K562 (cell line): ENCODE measurements at regions not wholly inside any gene's neighbourhood (a gene's known extent, or its start where the extent isn't known, plus 50 kb on each side); places are given as distances from the start of the nearest gene placed in this dataset.

ENCODE experiments used
- ATAC-seq: fragments of 200-7000 bp; cut with Tn5 transposase; 3 replicates; pipeline ENCODE4 v1.9.1; 2020; ENCODE audit warnings: moderate library complexity
- BruUV-seq: library from RNA; stranded (reverse); fragments of 400-500 nt; replicated peaks from 2 replicates; lab custom pipeline; 2021; lab: Mats Ljungman, UMichigan
- CTCF ChIA-PET: fragments of 300-600 bp; formaldehyde crosslinking; extraction: SDS; loops from one replicate; lab custom pipeline; 2021; ENCODE audit warnings: low intra/inter-chr PET ratio; lab: Yijun Ruan, JAX
- POLR2A ChIA-PET: fragments of 300-600, 350-650 bp; sonication (Branson Sonifier 250); formaldehyde crosslinking; extraction: SDS; loops from one replicate; lab custom pipeline; 2021; ENCODE audit warnings: antibody characterized with exemption, inconsistent platforms; lab: Yijun Ruan, JAX
- DNase-seq, 4 experiments: peaks; one replicate each; pipeline versions ENCODE4 v3.0.0 to v3.0.0-alpha.2; 2011 to 2018; ENCODE audit warnings: low spot score in 3 of 4, mixed read lengths in 3 of 4; ENCODE audit errors: extremely low read depth in 1 of 4
- FAIRE-seq: peaks from 2 replicates; lab custom pipeline; 2011; peaks lifted over from hg19 to GRCh38; lab: Jason Lieb, UNC
- H2AFZ ChIP-seq: 2 replicates; pipeline ENCODE4 v1.6.0; 2011; ENCODE audit warnings: low read depth, low read length, control low read depth, inconsistent platforms
- H3K27ac ChIP-seq: fragments of 200-600 bp; 3 replicates; pipeline ENCODE4 v1.8.0; 2011; ENCODE audit warnings: low read depth, mild to moderate bottlenecking, control low read depth, inconsistent platforms, low read length, moderate library complexity, mixed read lengths; ENCODE audit errors: extremely low read depth
- H3K27me3 ChIP-seq, 2 experiments: fragments of 300-600 bp in 1 of 2; 2 replicates in 1 of 2; 3 replicates in 1 of 2; pipeline versions ENCODE4 v1.6.0 to v1.8.0; 2011; ENCODE audit warnings: inconsistent platforms in 2 of 2, low read length in 2 of 2, mild to moderate bottlenecking in 1 of 2, mixed read lengths in 1 of 2, moderate library complexity in 1 of 2; ENCODE audit not compliant: control insufficient read depth in 2 of 2, insufficient read depth in 2 of 2
- H3K36me3 ChIP-seq: fragments of 300-600 bp; 3 replicates; pipeline ENCODE4 v1.8.0; 2011; ENCODE audit warnings: mild to moderate bottlenecking, low read length, inconsistent platforms; ENCODE audit not compliant: control insufficient read depth, insufficient read depth
- H3K4me1 ChIP-seq, 2 experiments: fragments of 200-600 bp in 1 of 2; replicated peaks in 1 of 2; 2 replicates in 1 of 2; 3 replicates in 1 of 2; pipeline versions ENCODE4 v1.5.1 to v1.8.0; 2011; ENCODE audit warnings: inconsistent platforms in 2 of 2, low read length in 2 of 2, mild to moderate bottlenecking in 1 of 2, mixed read lengths in 1 of 2, moderate library complexity in 1 of 2; ENCODE audit not compliant: control insufficient read depth in 2 of 2, insufficient read depth in 2 of 2
- H3K4me2 ChIP-seq: 2 replicates; pipeline ENCODE4 v1.6.1; 2011; ENCODE audit warnings: low read length, control low read depth, inconsistent platforms, mixed read lengths; ENCODE audit not compliant: insufficient read depth
- H3K4me3 ChIP-seq: fragments of 200-600 bp; sonication (generic), shearing (Covaris generic); 2 replicates; pipeline ENCODE4 v1.5.1; 2016; ENCODE audit warnings: control low read depth, inconsistent platforms
- H3K79me2 ChIP-seq: fragments of 200-600 bp; 3 replicates; pipeline ENCODE4 v1.8.0; 2011; ENCODE audit warnings: low read length, inconsistent platforms; ENCODE audit not compliant: control insufficient read depth, insufficient read depth
- H3K9ac ChIP-seq, 2 experiments: 2 replicates each; pipeline versions ENCODE4 v1.6.0 to v1.6.1; 2011; ENCODE audit warnings: low read depth in 2 of 2, low read length in 2 of 2, control low read depth in 1 of 2, inconsistent platforms in 1 of 2, mild to moderate bottlenecking in 1 of 2, mixed read lengths in 1 of 2; ENCODE audit not compliant: insufficient read depth in 1 of 2
- H3K9me1 ChIP-seq: one replicate; pipeline ENCODE4 v1.6.0; 2011; ENCODE audit warnings: inconsistent platforms, mild to moderate bottlenecking, low read length, moderate library complexity; ENCODE audit not compliant: control insufficient read depth, insufficient read depth
- H3K9me3 ChIP-seq: replicated peaks from 2 replicates; pipeline ENCODE4 v1.5.1; 2011; ENCODE audit warnings: low read depth, low read length, inconsistent platforms; ENCODE audit not compliant: control insufficient read depth, insufficient read depth
- H4K20me1 ChIP-seq: replicated peaks from 2 replicates; pipeline ENCODE4 v1.6.1; 2011; ENCODE audit warnings: low read length, inconsistent platforms, mixed read lengths; ENCODE audit not compliant: control insufficient read depth, insufficient read depth
- ATF2 ChIP-seq: sonication (generic); formaldehyde crosslinking; IDR thresholded peaks from 2 replicates; pipeline ENCODE4 v1.8.1; 2022; ENCODE audit warnings: missing genetic modification reagents
- CBFB ChIP-seq: sonication (generic); formaldehyde crosslinking; IDR thresholded peaks from 2 replicates; pipeline ENCODE4 v1.4.0; 2020; ENCODE audit warnings: mild to moderate bottlenecking, missing genetic modification reagents
- CUX1 ChIP-seq: fragments of 200-800 bp; sonication (Bioruptor generic); IDR thresholded peaks from 2 replicates; pipeline ENCODE4 v1.6.1; 2016; ENCODE audit warnings: missing genetic modification characterization, missing compliant biosample characterization
- ERF ChIP-seq: fragments of 450-650 bp; formaldehyde crosslinking; IDR thresholded peaks from 2 replicates; pipeline ENCODE4 v1.4.0; 2020; ENCODE audit warnings: mild to moderate bottlenecking, mixed read lengths
- FOXA1 ChIP-seq: fragments of 450-650 bp; IDR thresholded peaks from 2 replicates; pipeline ENCODE4 v1.6.1; 2016; ENCODE audit warnings: mild to moderate bottlenecking, borderline replicate concordance
- NCOR1 ChIP-seq: fragments of 450-650 bp; IDR thresholded peaks from 2 replicates; pipeline ENCODE4 v1.6.1; 2016; ENCODE audit warnings: mild to moderate bottlenecking, moderate library complexity
- NFATC3 ChIP-seq: fragments of 450-650 bp; IDR thresholded peaks from 2 replicates; pipeline ENCODE4 v1.6.1; 2017; ENCODE audit warnings: mild to moderate bottlenecking
- RBM14 ChIP-seq: fragments of 200-400 bp; formaldehyde crosslinking; IDR thresholded peaks from 2 replicates; pipeline ENCODE4 v1.6.1; 2018; ENCODE audit warnings: low read depth, mild to moderate bottlenecking, low read length, moderate library complexity, borderline replicate concordance; ENCODE audit not compliant: insufficient read depth
- in situ Hi-C: fragments of 300-500 bp; cut with MboI; formaldehyde crosslinking; loops from 4 replicates; pipeline ENCODE4 v1.15.0; 2018; ENCODE audit warnings: inconsistent platforms, mixed read lengths
- intact Hi-C: fragments of 100-400 bp; cut with micrococcal nuclease; formaldehyde crosslinking; loops from 2 replicates; pipeline ENCODE4 v1.14.2; 2022
- TF ChIP-seq, protein P1 (sequence below): IDR thresholded peaks from 3 replicates; pipeline ENCODE4 v1.6.1; 2011; ENCODE audit warnings: borderline replicate concordance, mild to moderate bottlenecking; ENCODE audit not compliant: insufficient read length, insufficient read depth

DNA sequence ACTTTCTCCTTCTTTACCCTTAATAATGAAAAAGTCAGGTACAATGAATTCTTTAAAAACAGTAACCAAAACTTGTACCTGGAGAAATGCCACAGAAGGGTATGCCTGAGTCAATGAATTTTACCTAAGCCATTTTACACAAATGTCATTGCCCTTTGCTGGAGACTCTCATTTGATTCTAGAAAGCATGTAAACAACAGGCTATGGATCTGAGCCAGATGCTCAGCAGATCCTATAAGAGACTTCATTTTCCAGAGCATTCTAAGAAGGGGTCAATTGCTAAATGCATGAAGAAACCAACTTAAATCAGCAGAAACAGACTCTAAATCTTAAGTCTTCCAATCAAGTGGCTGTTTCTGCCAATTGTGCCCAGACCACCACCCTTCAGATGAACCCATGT, 83.8 kb upstream of the GALNT15 start:
- Histone ChIP-seq H3K79me2 (no peaks in the 10 kb centered on the region), H3K4me1 (no peaks in the 10 kb centered on the region), H3K4me3 (no peak overlapping the region), H3K9me1 (no peaks in the 10 kb centered on the region), H3K27ac (no peak overlapping the region), H4K20me1 (no peaks in the 10 kb centered on the region), H3K36me3 (no peaks in the 10 kb centered on the region), H3K4me2 (no peak overlapping the region), H2AFZ (no peak overlapping the region), H3K9me3 (no peaks in the 10 kb centered on the region), H3K27me3 (peaks cover 0 to 23% of the 10 kb centered on the region in 2 experiments; a peak in 2 of 5 replicates), H3K9ac (no peak overlapping the region)
- in situ Hi-C loops (no loop called here), intact Hi-C loops (no loop called here)
- ChIA-PET CTCF (no interaction called here), POLR2A (interaction anchor here (0.7 kb wide), 1 partner anchor 81 kb away, joined by 3 read pairs; no protein-coding TSS in a partner anchor)
- no TSS peak for BruUV-seq
- ATAC-seq (no peak), DNase-seq (no peak), FAIRE-seq (no peak)
- TF ChIP-seq NCOR1 = no peak
- no peak for TF ChIP-seq ERF (CRISPR knock-in tag)
- TF ChIP-seq ATF2 (CRISPR knock-in tag) = no peak
- no peak for TF ChIP-seq CUX1 (CRISPR knock-in tag)
- TF ChIP-seq NFATC3 = no peak
- TF ChIP-seq, protein P1, sequence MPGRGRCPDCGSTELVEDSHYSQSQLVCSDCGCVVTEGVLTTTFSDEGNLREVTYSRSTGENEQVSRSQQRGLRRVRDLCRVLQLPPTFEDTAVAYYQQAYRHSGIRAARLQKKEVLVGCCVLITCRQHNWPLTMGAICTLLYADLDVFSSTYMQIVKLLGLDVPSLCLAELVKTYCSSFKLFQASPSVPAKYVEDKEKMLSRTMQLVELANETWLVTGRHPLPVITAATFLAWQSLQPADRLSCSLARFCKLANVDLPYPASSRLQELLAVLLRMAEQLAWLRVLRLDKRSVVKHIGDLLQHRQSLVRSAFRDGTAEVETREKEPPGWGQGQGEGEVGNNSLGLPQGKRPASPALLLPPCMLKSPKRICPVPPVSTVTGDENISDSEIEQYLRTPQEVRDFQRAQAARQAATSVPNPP = no peak
- TF ChIP-seq FOXA1 = no peak
- TF ChIP-seq RBM14 = no peak
- no peak for TF ChIP-seq CBFB
